Right lobe of liver (tissue), 6 donors: ENCODE measurements at regions not wholly inside any gene's neighbourhood (a gene's known extent, or its start where the extent isn't known, plus 50 kb on each side); places are given as distances from the start of the nearest gene placed in this dataset.
A peak's percentile ranks its signal among the peaks of the same experiment; 100 is the strongest.

ENCODE experiments used
- ATAC-seq, 4 donors: fragments of 200-7000 bp; cut with Tn5 transposase; one replicate each; pipeline ENCODE4 v1.9.1; 2020; ENCODE audit warnings: mild to moderate bottlenecking in 4 of 4, moderate library complexity in 4 of 4
- DNase-seq, 3 donors: peaks; one replicate each; pipeline ENCODE4 v3.0.0-alpha.2; 2020
- H3K27ac ChIP-seq, 3 donors: fragments of 200-600 bp; one replicate each; pipeline ENCODE4 v1.8.0; 2022
- H3K27me3 ChIP-seq, 2 donors: fragments of 200-600 bp; one replicate each; pipeline ENCODE4 v1.8.0; 2022
- H3K36me3 ChIP-seq, 4 donors: fragments of 200-600 bp; sonication (generic) in 1 of 4; one replicate each; pipeline versions ENCODE4 v1.5.1 to v1.8.0; 2017 to 2022; ENCODE audit warnings: control low read depth in 1 of 4
- H3K4me1 ChIP-seq, 4 donors: fragments of 200-600 bp; sonication (generic) in 1 of 4; one replicate each; pipeline versions ENCODE4 v1.5.1 to v1.8.0; 2017 to 2022; ENCODE audit warnings: control low read depth in 1 of 4
- H3K4me3 ChIP-seq, 3 donors: fragments of 200-600 bp; one replicate each; pipeline ENCODE4 v1.8.0; 2022
- H3K9me3 ChIP-seq, 4 donors: fragments of 200-600 bp; sonication (generic) in 1 of 4; one replicate each; pipeline versions ENCODE4 v1.5.1 to v1.8.0; 2017 to 2022; ENCODE audit warnings: control low read depth in 1 of 4
- CTCF ChIP-seq, 4 donors: fragments of 200-600 bp in 3 of 4; fragments of 450-650 bp in 1 of 4; IDR thresholded peaks; one replicate each; pipeline versions ENCODE4 v1.5.1 to v1.8.0; 2016 to 2022; ENCODE audit warnings: antibody characterized with exemption in 4 of 4, mild to moderate bottlenecking in 2 of 4
- POLR2A ChIP-seq: fragments of 450-650 bp; IDR thresholded peaks from one replicate; pipeline ENCODE4 v1.6.1; 2017; ENCODE audit warnings: antibody characterized with exemption, mild to moderate bottlenecking
- WGBS: methylation state at CpG from one replicate; pipeline ENCODE4 v1.1.6; 2018; ENCODE audit warnings: low coverage, low lambda C conversion rate; ENCODE audit not compliant: insufficient coverage; ENCODE audit errors: missing lambda C conversion rate; 5-methylcytosine and 5-hydroxymethylcytosine counted together
- intact Hi-C, 2 donors: fragments of 100-400 bp; cut with DNase I; formaldehyde crosslinking; loops; one replicate each; pipeline versions ENCODE4 v1.11.2 to v1.14.1; 2022
- donor health status: DM: no; HTN: yes; CAD: no.
- donor health status: DM: no; HTN: no; CAD: no.
- donor health status: DM: no; HTN: no; CAD: no.
- donor health status: DM: no; HTN: yes; CAD: no.
- donor health status: DM: no; HTN: yes; CAD: no.

- no peak overlapping the region for H3K4me3 ChIP-seq
- no peak overlapping the region for H3K27ac ChIP-seq
- no peaks in the 10 kb centered on the region for H3K9me3 ChIP-seq
- no peak for DNase-seq
- intact Hi-C loops = no loop called here
- H3K36me3 ChIP-seq = no peaks in the 10 kb centered on the region
- ATAC-seq = no peak
- H3K4me1 ChIP-seq = no peaks in the 10 kb centered on the region
- H3K27me3 ChIP-seq = no peaks in the 10 kb centered on the region
- no peak for TF ChIP-seq CTCF (IDR thresholded peaks at IDR 0.05)
- TF ChIP-seq POLR2A = no peak
- WGBS = 71% methylated on average over 4 of the region's 4 CpGs
Observed at GRCh38 chr20:5677389-5677788, 66.6 kb upstream of the GPCPD1 start.

DNA sequence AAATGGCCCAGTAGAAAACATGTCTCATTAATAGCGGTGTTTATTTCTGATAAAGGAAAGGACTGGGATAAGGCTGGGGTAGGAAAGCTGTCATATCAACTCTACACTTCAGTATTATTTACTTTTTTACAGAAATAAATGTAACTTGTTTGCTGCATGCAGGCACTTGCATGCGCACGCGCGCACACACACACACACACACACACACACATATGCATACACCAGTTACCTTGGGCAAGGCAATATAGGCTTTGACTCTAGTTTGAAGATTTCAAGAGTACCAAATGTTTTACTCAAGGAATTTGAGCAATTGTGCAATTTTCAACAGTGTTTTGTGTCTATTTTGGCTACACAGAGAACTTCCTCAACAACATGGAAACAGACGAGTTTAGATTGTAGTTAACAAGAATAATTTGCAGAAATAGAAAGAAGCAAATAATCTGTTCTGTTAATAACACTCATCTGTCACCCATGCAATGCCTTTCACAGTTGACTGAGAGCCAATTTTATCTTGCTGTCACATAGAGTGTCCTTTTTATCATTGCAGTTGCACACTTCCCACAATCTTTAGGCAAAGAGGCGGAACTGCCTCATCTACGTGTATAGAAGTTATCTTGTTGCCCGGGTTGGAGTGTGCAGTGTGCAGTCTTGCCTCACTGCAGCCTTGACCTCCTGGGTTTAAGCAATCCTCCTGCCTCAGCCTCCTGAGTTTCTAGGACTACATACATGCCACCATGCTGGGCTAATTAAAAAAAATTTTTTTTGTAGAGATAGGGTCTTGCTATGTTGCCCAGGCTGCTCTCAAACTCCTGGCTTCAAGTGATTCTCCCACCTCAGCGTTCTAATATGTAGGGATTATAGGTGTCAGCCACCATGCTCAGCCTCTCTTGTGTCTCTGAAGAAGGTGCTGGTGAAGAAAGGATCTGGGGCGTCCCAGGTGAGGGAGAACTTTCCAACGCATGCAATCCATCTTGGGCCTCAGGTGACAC is 64.6 kb upstream of the GPCPD1 start:
- DNase-seq = no peak
- peak; percentile 39 to 66 (median 54) for ATAC-seq
- Histone ChIP-seq H3K4me1 (no peaks in the 10 kb centered on the region), H3K36me3 (no peaks in the 10 kb centered on the region), H3K9me3 (no peaks in the 10 kb centered on the region), H3K4me3 (no peak overlapping the region), H3K27ac (no peak overlapping the region), H3K27me3 (no peaks in the 10 kb centered on the region)
- no peak for TF ChIP-seq POLR2A
- TF ChIP-seq CTCF (IDR thresholded peaks at IDR 0.05) = no peak
- intact Hi-C loops = no loop called here
- WGBS = 53% methylated on average over 12 of the region's 12 CpGs

DNA sequence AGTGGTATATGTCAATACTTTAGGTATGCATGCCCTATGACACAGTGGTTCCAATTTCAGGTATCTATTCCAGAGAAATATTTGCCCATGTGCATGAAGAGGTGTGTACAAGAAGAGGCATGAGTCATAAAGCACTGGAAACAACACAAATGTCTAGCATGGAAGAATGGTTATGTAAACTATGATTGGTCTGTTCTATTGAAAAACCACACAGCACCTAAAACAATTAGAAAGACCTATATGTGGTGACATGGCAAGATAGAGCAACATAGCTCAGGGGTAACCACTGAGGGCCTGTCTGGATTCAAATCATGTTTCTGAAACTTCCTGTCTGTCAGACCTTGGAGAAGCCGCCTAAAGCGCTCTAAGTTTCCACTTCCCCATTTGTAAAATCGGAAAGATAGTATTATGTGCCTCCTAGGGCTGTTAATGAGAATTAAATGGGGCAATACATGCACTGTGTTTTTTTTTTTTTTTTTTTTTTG is 63.4 kb upstream of the GPCPD1 start:
- Histone ChIP-seq H3K36me3 (no peaks in the 10 kb centered on the region), H3K9me3 (no peaks in the 10 kb centered on the region), H3K4me1 (no peaks in the 10 kb centered on the region), H3K4me3 (no peak overlapping the region), H3K27ac (no peak overlapping the region), H3K27me3 (no peaks in the 10 kb centered on the region)
- DNase-seq (no peak), ATAC-seq (peak; percentile 20 to 67 (median 42))
- TF ChIP-seq CTCF (IDR thresholded peaks at IDR 0.05) (no peak), POLR2A (no peak)
- WGBS = 37% methylated on average over 3 of the region's 3 CpGs
- intact Hi-C loops = no loop called here

DNA sequence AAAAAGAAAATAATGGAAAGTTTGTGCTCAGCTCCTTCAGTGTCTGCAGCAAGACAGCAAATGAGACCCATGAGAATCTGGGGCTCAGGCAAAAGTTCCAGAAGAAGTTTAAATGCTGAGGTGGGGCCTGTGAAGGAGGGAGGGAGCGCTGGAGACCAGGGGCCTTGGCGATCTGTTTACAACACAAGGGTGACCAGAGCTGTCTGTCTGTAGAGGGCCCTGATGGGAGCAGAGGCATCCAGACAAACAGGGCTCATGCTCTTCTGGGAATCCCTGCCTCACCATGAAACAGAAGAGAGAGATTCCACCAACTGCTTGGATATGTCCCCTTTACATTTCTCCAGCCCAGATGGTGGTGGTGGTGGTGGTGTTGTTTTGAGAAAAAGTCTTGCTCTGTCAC is 60.1 kb upstream of the GPCPD1 start:
- Histone ChIP-seq H3K9me3 (no peaks in the 10 kb centered on the region), H3K27me3 (no peaks in the 10 kb centered on the region), H3K36me3 (no peaks in the 10 kb centered on the region), H3K4me3 (no peak overlapping the region), H3K4me1 (no peaks in the 10 kb centered on the region), H3K27ac (no peak overlapping the region)
- ATAC-seq (no peak), DNase-seq (no peak)
- intact Hi-C loops = no loop called here
- WGBS = 80% methylated on average over 2 of the region's 2 CpGs
- TF ChIP-seq CTCF (IDR thresholded peaks at IDR 0.05) (no peak), POLR2A (no peak)
